Astrocyte of the cerebellum (primary cell): ENCODE measurements at regions not wholly inside any gene's neighbourhood (a gene's known extent, or its start where the extent isn't known, plus 50 kb on each side); places are given as distances from the start of the nearest gene placed in this dataset.

Experiments used
- DNase-seq: peaks from one replicate; pipeline ENCODE4 v3.0.0-alpha.2; 2011; ENCODE audit warnings: low read depth
- H3K4me3 ChIP-seq: 2 replicates; pipeline ENCODE4 v1.5.1; 2011; ENCODE audit warnings: mild to moderate bottlenecking, low read depth, low read length, moderate library complexity
- in situ Hi-C: cut with HindIII; loops from 2 replicates; pipeline ENCODE4 v1.10.0; 2017; ENCODE audit warnings: low sequenced_read_pairs
- TF ChIP-seq, protein P1 (sequence below): IDR thresholded peaks from 2 replicates; pipeline ENCODE4 v1.5.1; 2012; ENCODE audit warnings: low read length, low read depth, moderate library complexity, mild to moderate bottlenecking; ENCODE audit errors: missing control alignments

DNA sequence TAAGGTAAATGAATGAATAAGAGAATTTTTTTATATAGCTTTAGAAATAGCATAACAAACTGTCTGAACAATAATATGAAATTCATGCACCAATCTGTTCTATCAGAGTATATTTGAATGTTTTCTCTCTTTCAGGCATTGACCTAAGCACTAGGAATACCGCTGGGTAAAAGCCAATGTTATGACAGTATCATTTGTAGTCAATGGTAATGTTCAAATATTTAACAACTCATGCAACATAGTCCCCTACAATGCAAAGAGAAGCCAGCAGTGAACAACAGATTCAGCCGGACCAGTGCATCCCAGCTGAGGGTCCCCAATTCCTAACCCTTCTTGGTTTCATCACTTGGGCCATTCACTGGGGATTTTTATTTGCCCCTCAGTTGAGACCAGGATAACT lies 52.6 kb upstream of the MYCBP2 start:
- TF ChIP-seq, protein P1, sequence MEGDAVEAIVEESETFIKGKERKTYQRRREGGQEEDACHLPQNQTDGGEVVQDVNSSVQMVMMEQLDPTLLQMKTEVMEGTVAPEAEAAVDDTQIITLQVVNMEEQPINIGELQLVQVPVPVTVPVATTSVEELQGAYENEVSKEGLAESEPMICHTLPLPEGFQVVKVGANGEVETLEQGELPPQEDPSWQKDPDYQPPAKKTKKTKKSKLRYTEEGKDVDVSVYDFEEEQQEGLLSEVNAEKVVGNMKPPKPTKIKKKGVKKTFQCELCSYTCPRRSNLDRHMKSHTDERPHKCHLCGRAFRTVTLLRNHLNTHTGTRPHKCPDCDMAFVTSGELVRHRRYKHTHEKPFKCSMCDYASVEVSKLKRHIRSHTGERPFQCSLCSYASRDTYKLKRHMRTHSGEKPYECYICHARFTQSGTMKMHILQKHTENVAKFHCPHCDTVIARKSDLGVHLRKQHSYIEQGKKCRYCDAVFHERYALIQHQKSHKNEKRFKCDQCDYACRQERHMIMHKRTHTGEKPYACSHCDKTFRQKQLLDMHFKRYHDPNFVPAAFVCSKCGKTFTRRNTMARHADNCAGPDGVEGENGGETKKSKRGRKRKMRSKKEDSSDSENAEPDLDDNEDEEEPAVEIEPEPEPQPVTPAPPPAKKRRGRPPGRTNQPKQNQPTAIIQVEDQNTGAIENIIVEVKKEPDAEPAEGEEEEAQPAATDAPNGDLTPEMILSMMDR: no peak
- in situ Hi-C loops: no loop called here
- no peak overlapping the region for H3K4me3 ChIP-seq
- DNase-seq: no peak

DNA sequence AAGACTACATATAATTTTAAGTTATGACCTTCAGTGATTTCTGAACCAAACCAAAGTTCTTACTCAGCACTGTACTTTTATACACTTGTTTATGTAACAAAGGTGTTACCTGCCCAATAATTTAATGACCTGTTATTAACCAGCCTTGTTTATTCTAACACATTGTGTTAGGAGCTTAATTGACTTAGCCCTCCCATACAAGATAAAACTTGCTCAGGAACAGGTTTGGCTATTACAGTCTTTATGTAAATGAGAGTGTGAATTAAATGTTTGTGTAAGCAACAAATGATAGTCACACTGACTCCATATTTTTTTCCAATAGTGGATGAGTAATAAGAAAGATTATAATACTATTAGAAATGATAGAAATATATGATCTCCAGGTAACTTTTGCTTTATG lies 51.8 kb upstream of the MYCBP2 start:
- TF ChIP-seq, protein P1: no peak
- no peak overlapping the region for H3K4me3 ChIP-seq
- in situ Hi-C loops: no loop called here
- no peak for DNase-seq

DNA sequence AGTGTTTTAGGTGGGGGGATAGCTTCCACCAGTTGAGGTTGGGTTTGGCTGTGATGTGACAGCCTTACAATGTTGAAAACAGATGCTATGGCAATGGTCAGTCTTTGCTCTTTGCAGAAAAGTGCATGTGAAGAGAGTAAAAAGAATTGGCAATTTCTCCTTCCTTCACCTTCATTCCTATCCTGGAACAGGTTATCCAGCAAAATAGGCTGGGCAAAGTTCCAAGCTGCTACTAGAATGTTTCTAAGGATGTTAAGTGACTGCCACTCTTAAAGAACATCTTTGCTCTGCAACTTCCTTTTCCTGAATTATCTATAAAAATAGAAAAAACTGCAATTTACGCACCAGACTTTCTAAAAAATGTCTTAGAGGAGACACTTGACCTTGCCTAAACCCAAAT lies 50.1 kb upstream of the MYCBP2 start:
- in situ Hi-C loops: no loop called here
- no peak for DNase-seq
- H3K4me3 ChIP-seq: no peak overlapping the region
- TF ChIP-seq, protein P1: no peak
